K562 (cell line): ENCODE measurements at regions not wholly inside any gene's neighbourhood (a gene's known extent, or its start where the extent isn't known, plus 50 kb on each side); places are given as distances from the start of the nearest gene placed in this dataset.

Experiments
- ATAC-seq: fragments of 200-7000 bp; cut with Tn5 transposase; 3 replicates; pipeline ENCODE4 v1.9.1; 2020; ENCODE audit warnings: moderate library complexity
- BruUV-seq: library from RNA; stranded (reverse); fragments of 400-500 nt; replicated peaks from 2 replicates; lab custom pipeline; 2021; lab: Mats Ljungman, UMichigan
- CTCF ChIA-PET: fragments of 300-600 bp; formaldehyde crosslinking; extraction: SDS; loops from one replicate; lab custom pipeline; 2021; ENCODE audit warnings: low intra/inter-chr PET ratio; lab: Yijun Ruan, JAX
- POLR2A ChIA-PET: fragments of 300-600, 350-650 bp; sonication (Branson Sonifier 250); formaldehyde crosslinking; extraction: SDS; loops from one replicate; lab custom pipeline; 2021; ENCODE audit warnings: antibody characterized with exemption, inconsistent platforms; lab: Yijun Ruan, JAX
- DNase-seq, 4 experiments: peaks; one replicate each; pipeline versions ENCODE4 v3.0.0 to v3.0.0-alpha.2; 2011 to 2018; ENCODE audit warnings: low spot score in 3 of 4, mixed read lengths in 3 of 4; ENCODE audit errors: extremely low read depth in 1 of 4
- FAIRE-seq: peaks from 2 replicates; lab custom pipeline; 2011; peaks lifted over from hg19 to GRCh38; lab: Jason Lieb, UNC
- H2AFZ ChIP-seq: 2 replicates; pipeline ENCODE4 v1.6.0; 2011; ENCODE audit warnings: low read depth, low read length, control low read depth, inconsistent platforms
- H3K27ac ChIP-seq: fragments of 200-600 bp; 3 replicates; pipeline ENCODE4 v1.8.0; 2011; ENCODE audit warnings: low read depth, mild to moderate bottlenecking, control low read depth, inconsistent platforms, low read length, moderate library complexity, mixed read lengths; ENCODE audit errors: extremely low read depth
- H3K27me3 ChIP-seq, 2 experiments: fragments of 300-600 bp in 1 of 2; 2 replicates in 1 of 2; 3 replicates in 1 of 2; pipeline versions ENCODE4 v1.6.0 to v1.8.0; 2011; ENCODE audit warnings: inconsistent platforms in 2 of 2, low read length in 2 of 2, mild to moderate bottlenecking in 1 of 2, mixed read lengths in 1 of 2, moderate library complexity in 1 of 2; ENCODE audit not compliant: control insufficient read depth in 2 of 2, insufficient read depth in 2 of 2
- H3K36me3 ChIP-seq: fragments of 300-600 bp; 3 replicates; pipeline ENCODE4 v1.8.0; 2011; ENCODE audit warnings: mild to moderate bottlenecking, low read length, inconsistent platforms; ENCODE audit not compliant: control insufficient read depth, insufficient read depth
- H3K4me1 ChIP-seq, 2 experiments: fragments of 200-600 bp in 1 of 2; replicated peaks in 1 of 2; 2 replicates in 1 of 2; 3 replicates in 1 of 2; pipeline versions ENCODE4 v1.5.1 to v1.8.0; 2011; ENCODE audit warnings: inconsistent platforms in 2 of 2, low read length in 2 of 2, mild to moderate bottlenecking in 1 of 2, mixed read lengths in 1 of 2, moderate library complexity in 1 of 2; ENCODE audit not compliant: control insufficient read depth in 2 of 2, insufficient read depth in 2 of 2
- H3K4me2 ChIP-seq: 2 replicates; pipeline ENCODE4 v1.6.1; 2011; ENCODE audit warnings: low read length, control low read depth, inconsistent platforms, mixed read lengths; ENCODE audit not compliant: insufficient read depth
- H3K4me3 ChIP-seq: fragments of 200-600 bp; sonication (generic), shearing (Covaris generic); 2 replicates; pipeline ENCODE4 v1.5.1; 2016; ENCODE audit warnings: control low read depth, inconsistent platforms
- H3K79me2 ChIP-seq: fragments of 200-600 bp; 3 replicates; pipeline ENCODE4 v1.8.0; 2011; ENCODE audit warnings: low read length, inconsistent platforms; ENCODE audit not compliant: control insufficient read depth, insufficient read depth
- H3K9ac ChIP-seq, 2 experiments: 2 replicates each; pipeline versions ENCODE4 v1.6.0 to v1.6.1; 2011; ENCODE audit warnings: low read depth in 2 of 2, low read length in 2 of 2, control low read depth in 1 of 2, inconsistent platforms in 1 of 2, mild to moderate bottlenecking in 1 of 2, mixed read lengths in 1 of 2; ENCODE audit not compliant: insufficient read depth in 1 of 2
- H3K9me1 ChIP-seq: one replicate; pipeline ENCODE4 v1.6.0; 2011; ENCODE audit warnings: inconsistent platforms, mild to moderate bottlenecking, low read length, moderate library complexity; ENCODE audit not compliant: control insufficient read depth, insufficient read depth
- H3K9me3 ChIP-seq: replicated peaks from 2 replicates; pipeline ENCODE4 v1.5.1; 2011; ENCODE audit warnings: low read depth, low read length, inconsistent platforms; ENCODE audit not compliant: control insufficient read depth, insufficient read depth
- H4K20me1 ChIP-seq: replicated peaks from 2 replicates; pipeline ENCODE4 v1.6.1; 2011; ENCODE audit warnings: low read length, inconsistent platforms, mixed read lengths; ENCODE audit not compliant: control insufficient read depth, insufficient read depth
- AFF1 ChIP-seq, 2 experiments: fragments of 450-650 bp; IDR thresholded peaks; 2 replicates each; pipeline ENCODE4 v1.6.1; 2018; ENCODE audit warnings: mild to moderate bottlenecking in 2 of 2, low read depth in 1 of 2; ENCODE audit not compliant: partially characterized antibody in 2 of 2
- BCLAF1 ChIP-seq, 2 experiments: fragments of 450-650 bp in 1 of 2; IDR thresholded peaks; 2 replicates each; pipeline ENCODE4 v1.6.1; 2011 to 2017; ENCODE audit warnings: low read depth in 2 of 2, antibody characterized with exemption in 1 of 2, borderline replicate concordance in 1 of 2, low read length in 1 of 2, mild to moderate bottlenecking in 1 of 2, mixed read lengths in 1 of 2; ENCODE audit not compliant: control insufficient read depth in 1 of 2
- CHCHD3 ChIP-seq: fragments of 250-450 bp; sonication (Bioruptor Pico); IDR thresholded peaks from 2 replicates; pipeline ENCODE4 v2.1.2; 2022; ENCODE audit warnings: mild to moderate bottlenecking
- ETS2 ChIP-seq: IDR thresholded peaks from 2 replicates; pipeline ENCODE4 v1.6.1; 2016; ENCODE audit warnings: borderline replicate concordance, missing genetic modification characterization, mild to moderate bottlenecking, moderate library complexity, missing compliant biosample characterization; ENCODE audit not compliant: poor library complexity, severe bottlenecking
- FOXK2 ChIP-seq, 2 experiments: fragments of 450-650 bp; IDR thresholded peaks in 1 of 2; conservative IDR thresholded peaks in 1 of 2; 2 replicates each; pipeline ENCODE4 v1.6.1; 2016; ENCODE audit warnings: low read depth in 2 of 2, mild to moderate bottlenecking in 1 of 2
- FOXP1 ChIP-seq: sonication (generic); formaldehyde crosslinking; IDR thresholded peaks from 2 replicates; pipeline ENCODE4 v1.8.0; 2022; ENCODE audit warnings: mild to moderate bottlenecking, missing genetic modification reagents
- IRF1 ChIP-seq: sonication (generic); formaldehyde crosslinking; IDR thresholded peaks from 2 replicates; pipeline ENCODE4 v1.8.0; 2022; ENCODE audit warnings: missing genetic modification reagents, mild to moderate bottlenecking, borderline replicate concordance
- PCBP1 ChIP-seq: fragments of 200-400 bp; formaldehyde crosslinking; IDR thresholded peaks from 2 replicates; pipeline ENCODE4 v1.6.1; 2018; ENCODE audit warnings: mild to moderate bottlenecking, low read depth, low read length; ENCODE audit not compliant: poor library complexity, severe bottlenecking
- RBM34 ChIP-seq: fragments of 200-400 bp; formaldehyde crosslinking; IDR thresholded peaks from 2 replicates; pipeline ENCODE4 v1.6.1; 2018; ENCODE audit warnings: low read length, borderline replicate concordance; ENCODE audit not compliant: insufficient read depth
- ZNF174 ChIP-seq: fragments of 250-450 bp; sonication (Bioruptor Pico); IDR thresholded peaks from 2 replicates; pipeline ENCODE4 v1.4.0; 2020; ENCODE audit warnings: mild to moderate bottlenecking
- WGBS: fragments of 100-300 bp; shearing (Covaris generic); methylation state at CpG from one replicate; pipeline ENCODE4 v1.1.6; 2016; ENCODE audit warnings: low coverage, mixed read lengths; ENCODE audit not compliant: insufficient coverage; ENCODE audit errors: missing lambda C conversion rate; 5-methylcytosine and 5-hydroxymethylcytosine counted together
- in situ Hi-C: fragments of 300-500 bp; cut with MboI; formaldehyde crosslinking; loops from 4 replicates; pipeline ENCODE4 v1.15.0; 2018; ENCODE audit warnings: inconsistent platforms, mixed read lengths
- intact Hi-C: fragments of 100-400 bp; cut with micrococcal nuclease; formaldehyde crosslinking; loops from 2 replicates; pipeline ENCODE4 v1.14.2; 2022
- TF ChIP-seq, protein P1 (sequence below): fragments of 250-450 bp; sonication (Bioruptor Pico); IDR thresholded peaks from 2 replicates; pipeline ENCODE4 v1.8.0; 2022; ENCODE audit warnings: inconsistent platforms

GRCh38 chr2:181281206-181281832 lies 175.9 kb upstream of the ITGA4 start:
- no TSS peak for BruUV-seq
- WGBS, result 3% methylated on average over 2 of the region's 2 CpGs
- Histone ChIP-seq H3K9me1 (no peaks in the 10 kb centered on the region), H3K27ac (no peak overlapping the region), H3K36me3 (no peaks in the 10 kb centered on the region), H3K4me1 (no peaks in the 10 kb centered on the region), H3K9ac (no peak overlapping the region), H3K4me2 (no peak overlapping the region), H3K27me3 (no peaks in the 10 kb centered on the region), H3K9me3 (no peaks in the 10 kb centered on the region; the same call in 1 of the 2 replicates), H3K79me2 (no peaks in the 10 kb centered on the region), H4K20me1 (no peaks in the 10 kb centered on the region), H3K4me3 (no peak overlapping the region), H2AFZ (no peak overlapping the region)
- in situ Hi-C loops (no loop called here), intact Hi-C loops (no loop called here)
- ChIA-PET CTCF (no interaction called here), POLR2A (no interaction called here)
- no peak for ATAC-seq
- FAIRE-seq, result no peak
- no peak for DNase-seq
- TF ChIP-seq FOXP1 (CRISPR knock-in tag), result no peak
- no peak for TF ChIP-seq IRF1
- TF ChIP-seq RBM34, result no peak
- no peak for TF ChIP-seq ETS2 (tag)
- no peak for TF ChIP-seq AFF1 (IDR thresholded peaks at IDR 0.05; ENCODE audit: low read depth in 1 of 2, partially characterized antibody in 2 of 2)
- no peak for TF ChIP-seq PCBP1
- TF ChIP-seq ZNF174 (CRISPR knock-in tag), result no peak
- no peak for TF ChIP-seq BCLAF1 (IDR thresholded peaks at IDR 0.05; ENCODE audit: borderline replicate concordance in 1 of 2, control insufficient read depth in 1 of 2, low read depth in 2 of 2, low read length in 1 of 2)
- no peak for TF ChIP-seq CHCHD3 (CRISPR knock-in tag)
- TF ChIP-seq, protein P1, sequence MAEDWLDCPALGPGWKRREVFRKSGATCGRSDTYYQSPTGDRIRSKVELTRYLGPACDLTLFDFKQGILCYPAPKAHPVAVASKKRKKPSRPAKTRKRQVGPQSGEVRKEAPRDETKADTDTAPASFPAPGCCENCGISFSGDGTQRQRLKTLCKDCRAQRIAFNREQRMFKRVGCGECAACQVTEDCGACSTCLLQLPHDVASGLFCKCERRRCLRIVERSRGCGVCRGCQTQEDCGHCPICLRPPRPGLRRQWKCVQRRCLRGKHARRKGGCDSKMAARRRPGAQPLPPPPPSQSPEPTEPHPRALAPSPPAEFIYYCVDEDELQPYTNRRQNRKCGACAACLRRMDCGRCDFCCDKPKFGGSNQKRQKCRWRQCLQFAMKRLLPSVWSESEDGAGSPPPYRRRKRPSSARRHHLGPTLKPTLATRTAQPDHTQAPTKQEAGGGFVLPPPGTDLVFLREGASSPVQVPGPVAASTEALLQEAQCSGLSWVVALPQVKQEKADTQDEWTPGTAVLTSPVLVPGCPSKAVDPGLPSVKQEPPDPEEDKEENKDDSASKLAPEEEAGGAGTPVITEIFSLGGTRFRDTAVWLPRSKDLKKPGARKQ (CRISPR knock-in tag), result no peak
- no peak for TF ChIP-seq FOXK2 (conservative IDR thresholded peaks at IDR 0.05 in 1 of 2, IDR thresholded peaks at IDR 0.05 in 1 of 2; ENCODE audit: low read depth in 2 of 2)
